GM19035 (cell line): ENCODE measurements at regions not wholly inside any gene's neighbourhood (a gene's known extent, or its start where the extent isn't known, plus 50 kb on each side); places are given as distances from the start of the nearest gene placed in this dataset.
"Not testable (repeated sequence)": the region's sequence is repeated elsewhere in the genome, so short reads cannot be mapped to it uniquely, and the experiment has no call there.

Source experiments
- ATAC-seq: cut with Tn5 transposase; IDR thresholded peaks from one replicate; pipeline ENCODE4 v1.9.1; 2021; ENCODE audit not compliant: unreplicated experiment

DNA sequence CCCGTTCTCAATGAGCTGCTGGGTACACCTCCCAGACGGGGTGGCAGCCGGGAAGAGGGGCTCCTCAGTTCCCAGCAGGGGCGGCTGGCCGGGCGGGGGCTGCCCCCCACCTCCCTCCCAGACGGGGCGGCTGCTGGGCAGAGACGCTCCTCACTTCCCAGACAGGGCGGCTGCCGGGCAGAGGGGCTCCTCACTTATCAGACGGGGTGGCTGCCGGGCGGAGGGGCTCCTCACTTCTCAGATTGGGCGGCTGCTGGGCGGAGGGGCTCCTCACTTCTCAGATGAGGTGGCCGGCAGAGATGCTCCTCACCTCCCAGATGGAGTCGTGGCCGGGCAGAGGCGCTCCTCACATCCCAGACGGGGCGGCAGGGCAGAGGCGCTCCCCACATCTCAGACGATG lies 559.0 kb downstream of the CD109 start:
- not testable (repeated sequence) for ATAC-seq

DNA sequence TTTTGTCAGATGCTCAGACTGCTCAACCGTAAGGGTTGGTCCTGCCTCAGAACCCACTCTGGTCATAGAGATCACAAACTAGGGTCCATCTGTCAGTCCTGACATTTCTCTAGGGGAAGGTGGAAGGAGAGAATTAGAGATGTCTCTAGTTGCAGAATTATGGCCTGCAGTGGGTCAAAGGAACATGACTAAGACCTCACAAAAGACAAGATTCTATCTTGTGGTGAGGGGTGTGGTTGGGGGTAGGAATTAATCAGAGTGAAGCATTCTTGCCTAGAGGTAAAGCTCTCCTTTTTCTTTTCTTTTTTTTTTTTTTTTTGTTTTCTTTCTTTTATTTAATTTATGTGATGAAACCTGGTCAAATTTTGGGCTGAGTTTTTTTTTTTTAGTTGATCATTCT lies 558.1 kb downstream of the CD109 start:
- ATAC-seq = not testable (repeated sequence)

DNA sequence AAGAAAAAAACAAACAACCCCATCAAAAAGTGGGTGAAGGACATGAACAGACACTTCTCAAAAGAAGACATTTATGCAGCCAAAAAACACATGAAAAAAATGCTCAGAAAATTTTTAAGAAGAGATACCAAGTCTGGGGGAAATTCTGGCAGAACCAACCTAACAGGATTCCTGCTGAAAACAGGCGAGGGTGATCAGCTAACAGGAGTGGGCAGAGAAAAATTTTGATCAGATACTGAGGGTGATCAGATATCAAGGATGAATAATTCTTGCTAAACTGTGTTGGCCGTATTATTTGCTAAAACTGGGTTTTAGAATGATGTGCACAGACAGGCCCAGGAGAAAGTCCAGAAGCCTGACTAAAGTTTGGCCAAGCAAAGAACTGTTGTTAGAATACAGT lies 557.3 kb downstream of the CD109 start:
- no peak for ATAC-seq

DNA sequence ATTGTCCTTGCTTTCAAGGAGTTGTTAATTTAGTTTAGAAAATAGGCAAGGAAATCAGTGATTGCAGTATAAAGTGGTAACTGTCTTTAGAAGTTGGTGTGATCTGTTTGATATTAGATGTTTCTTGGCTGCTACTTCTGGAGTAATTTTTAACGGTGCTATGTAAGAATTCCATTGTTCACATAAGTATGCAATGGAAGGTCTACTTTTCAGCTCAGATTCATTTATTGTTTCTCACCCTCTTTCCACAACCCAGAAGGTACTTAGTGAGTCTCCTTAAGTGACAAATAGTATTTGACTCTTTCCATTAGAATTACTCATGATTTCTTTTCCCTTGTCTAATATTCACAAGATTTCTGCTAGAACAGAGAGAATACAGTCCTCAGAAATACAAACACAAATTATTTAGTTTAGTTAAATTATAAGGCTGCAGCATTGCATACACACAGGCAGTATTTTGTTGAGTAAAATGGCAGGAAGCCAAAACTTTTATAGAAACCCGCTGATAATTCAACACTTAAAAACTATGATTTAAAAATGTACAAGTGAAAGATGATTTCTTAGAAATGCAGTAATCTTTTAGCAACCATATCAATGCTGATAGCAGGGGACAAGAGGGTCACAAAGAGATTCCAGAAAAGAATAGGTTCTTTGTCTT lies 554.3 kb downstream of the CD109 start:
- no peak for ATAC-seq

- no peak for ATAC-seq
Measured at GRCh38 chr6:74249658-74250057, 553.7 kb downstream of the CD109 start.

DNA sequence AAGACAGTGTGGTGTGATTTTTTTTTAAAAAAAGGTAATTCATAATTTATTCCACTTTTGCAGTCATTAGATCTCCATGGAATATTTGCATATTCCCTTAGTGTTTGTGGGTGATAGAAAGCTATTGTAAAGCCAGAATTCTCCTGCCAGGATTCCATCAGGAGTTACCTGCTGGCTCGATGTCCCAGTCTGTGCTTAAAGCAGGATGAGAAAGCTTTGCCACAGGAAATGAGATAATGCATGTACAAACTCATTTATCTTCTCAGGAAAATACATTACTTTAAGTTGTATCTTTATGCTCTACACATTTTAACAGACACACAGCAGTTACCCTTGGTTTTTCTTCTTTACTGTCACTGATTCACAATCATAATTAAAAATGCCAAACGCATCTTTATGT lies 553.0 kb downstream of the CD109 start:
- ATAC-seq = no peak

DNA sequence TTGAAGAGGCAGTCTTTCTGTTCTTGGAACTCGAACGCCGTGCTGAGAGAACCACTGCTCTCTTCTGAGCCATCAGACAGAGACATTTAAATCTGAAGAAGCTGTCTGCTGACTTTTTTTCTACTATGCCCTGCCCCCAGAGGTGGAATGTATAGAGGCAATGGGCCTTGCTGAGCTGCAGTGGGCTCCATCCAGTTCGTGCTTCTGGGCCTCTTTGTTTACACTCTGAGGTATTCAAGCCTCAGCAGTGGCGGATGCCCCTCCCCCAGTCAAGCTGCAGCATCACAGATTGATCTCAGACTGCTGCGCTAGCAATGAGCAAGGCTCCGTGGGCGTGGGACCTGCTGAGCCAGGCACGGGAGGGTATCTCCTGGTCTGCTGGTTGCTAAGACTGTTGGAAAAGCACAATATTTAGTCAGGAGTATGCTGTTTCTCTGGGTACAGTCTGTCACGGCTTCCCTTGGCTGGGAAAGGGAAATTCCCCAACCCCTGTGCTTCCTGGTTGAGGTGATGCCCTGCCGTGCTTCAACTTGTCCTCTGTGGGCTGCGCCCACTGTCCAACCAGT lies 526.8 kb downstream of the CD109 start:
- no peak for ATAC-seq

GRCh38 chr6:74213995-74214394 lies 518.0 kb downstream of the CD109 start:
- ATAC-seq = no peak

GRCh38 chr6:74208239-74208638 lies 512.2 kb downstream of the CD109 start:
- no peak for ATAC-seq

- ATAC-seq = no peak
Measured at GRCh38 chr6:74199215-74199915, 503.4 kb downstream of the CD109 start.

- no peak for ATAC-seq
Measured at GRCh38 chr6:74197310-74197709, 501.3 kb downstream of the CD109 start.

- no peak for ATAC-seq
Measured at GRCh38 chr6:74187811-74188210, 491.8 kb downstream of the CD109 start.

DNA sequence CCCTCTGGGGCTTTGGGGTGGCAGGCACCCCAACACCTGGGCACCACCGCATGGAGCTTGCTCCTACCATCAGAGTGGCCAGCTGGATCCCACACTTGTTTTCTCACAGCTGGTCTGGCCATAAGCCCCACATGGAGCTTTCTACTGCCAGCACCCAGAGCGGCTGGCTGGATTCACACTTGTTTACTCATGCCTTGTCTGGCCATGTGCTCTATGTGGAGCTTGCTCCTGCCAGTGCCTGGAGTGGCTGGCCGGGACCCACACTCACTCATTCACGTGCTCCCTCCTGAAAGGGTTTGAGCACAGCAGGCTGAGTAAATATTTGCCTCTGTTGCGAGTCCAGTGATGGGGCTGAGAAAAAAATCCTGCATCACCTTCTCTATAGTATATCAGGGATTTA lies 487.0 kb downstream of the CD109 start:
- ATAC-seq = no peak

GRCh38 chr6:74181471-74181870 lies 485.5 kb downstream of the CD109 start:
- no peak for ATAC-seq

DNA sequence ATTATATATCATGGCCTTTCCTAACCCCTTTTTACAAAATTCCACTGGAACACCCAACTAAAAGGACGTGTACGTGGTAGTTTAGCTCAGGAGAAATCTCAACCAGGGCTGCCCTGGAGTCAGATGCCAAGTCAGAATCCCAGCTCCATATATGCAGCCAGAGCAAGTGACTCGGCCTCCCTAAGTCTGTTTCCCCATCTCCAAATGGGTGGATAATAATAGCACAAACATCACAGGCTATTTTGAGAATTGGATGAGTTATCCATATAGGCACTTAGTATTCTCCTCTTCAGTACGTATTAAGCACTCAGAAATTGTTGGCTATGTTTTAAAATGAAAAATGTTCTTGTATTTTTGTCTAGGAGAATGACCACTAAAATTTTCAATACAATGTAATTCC lies 481.5 kb downstream of the CD109 start:
- ATAC-seq = no peak

GRCh38 chr6:74170550-74170949 lies 474.5 kb downstream of the CD109 start:
- ATAC-seq = not testable (repeated sequence)

- ATAC-seq = no peak
Measured at GRCh38 chr6:74170118-74170517, 474.1 kb downstream of the CD109 start.

DNA sequence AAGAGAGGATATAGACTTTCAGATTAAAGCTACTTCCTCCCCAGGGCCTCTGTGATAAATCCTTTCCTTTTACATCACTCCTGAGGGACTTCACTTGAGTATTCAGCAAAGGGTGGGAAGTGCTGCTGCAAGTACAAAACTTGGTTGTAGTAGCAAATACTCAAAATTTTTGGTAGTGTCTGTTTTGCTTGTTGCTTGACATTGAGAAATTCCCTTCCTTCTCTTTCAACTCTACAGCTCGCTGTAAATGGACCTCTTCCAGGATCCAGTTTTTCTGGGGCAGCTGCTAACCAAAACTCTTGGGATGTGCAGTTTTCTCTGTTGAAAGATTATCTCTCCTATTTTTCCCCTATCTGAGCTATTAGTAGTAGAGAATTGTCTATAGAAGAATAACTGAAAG lies 472.0 kb downstream of the CD109 start:
- no peak for ATAC-seq

- ATAC-seq = no peak
Measured at GRCh38 chr6:74167511-74167910, 471.5 kb downstream of the CD109 start.

DNA sequence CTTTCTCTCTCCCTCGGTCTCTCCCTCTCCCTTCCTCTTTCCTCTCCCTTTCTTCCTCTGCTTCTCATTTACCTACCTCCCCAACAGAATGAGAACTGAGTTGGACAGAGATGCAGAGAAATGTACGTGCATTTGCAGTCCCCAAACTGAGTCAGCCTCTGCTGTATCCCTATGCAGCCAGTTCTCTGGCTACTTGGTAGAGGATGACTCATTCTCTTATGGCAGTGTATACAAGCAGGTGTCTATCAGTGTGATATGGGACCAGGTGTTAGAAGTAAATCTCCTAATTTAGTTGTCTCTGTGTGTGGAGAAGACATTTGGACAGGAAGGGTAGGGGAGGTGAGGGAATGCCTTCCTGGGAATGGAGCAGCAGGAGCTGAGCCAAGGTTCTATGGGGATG lies 470.8 kb downstream of the CD109 start:
- no peak for ATAC-seq

GRCh38 chr6:74161380-74161779 lies 465.4 kb downstream of the CD109 start:
- ATAC-seq = no peak

GRCh38 chr6:74152096-74152675 lies 456.2 kb downstream of the CD109 start:
- no peak for ATAC-seq
